ENCODE measurements at regions not wholly inside any gene's neighbourhood (a gene's known extent, or its start where the extent isn't known, plus 50 kb on each side); places are given as distances from the start of the nearest gene placed in this dataset.

GRCh38 chr4:121226362-121226761, 62.2 kb upstream of the TNIP3 start (continued):
- TF ChIP-seq ELK1 (IDR thresholded peaks at IDR 0.05; ENCODE audit: low read depth, low read length) (no peak), CBX2 (IDR thresholded peaks at IDR 0.05; ENCODE audit: borderline replicate concordance, low read depth) (no peak)

- no peak for ATAC-seq
- 4% methylated on average over 1 of the region's 1 CpG for WGBS (ENCODE audit: missing lambda C conversion rate)
- TF ChIP-seq ZSCAN20 (CRISPR knock-in tag; IDR thresholded peaks at IDR 0.05), result no peak
- TF ChIP-seq HOXB5 (CRISPR knock-in tag; IDR thresholded peaks at IDR 0.05), result no peak
- no peak for TF ChIP-seq JUNB (IDR thresholded peaks at IDR 0.05)
- TF ChIP-seq REST (IDR thresholded peaks at IDR 0.05), result no peak
- TF ChIP-seq TFCP2L1 (CRISPR knock-in tag; IDR thresholded peaks at IDR 0.05), result no peak
- no peak for TF ChIP-seq FOSB (CRISPR knock-in tag; IDR thresholded peaks at IDR 0.05)
- TF ChIP-seq ELK1 (IDR thresholded peaks at IDR 0.05; ENCODE audit: low read depth, low read length), result no peak
- POLR2A ChIA-PET, result no interaction called here
- no peak for DNase-seq (ENCODE audit: low read depth in 1 of 2, low spot score in 1 of 2)
- no peak overlapping the region for H3K4me3 ChIP-seq
- no peak overlapping the region for H3K4me2 ChIP-seq
- no peaks in the 10 kb centered on the region for H3K4me1 ChIP-seq
- CTCF ChIA-PET, result no interaction called here
- no peak overlapping the region for H3K27ac ChIP-seq
- FAIRE-seq, result no peak
- no peaks in the 10 kb centered on the region for H3K9me3 ChIP-seq
These were observed 57.5 kb upstream of the TNIP3 start for GRCh38 chr4:121221608-121222007.

GRCh38 chr4:121221201-121221600, 57.1 kb upstream of the TNIP3 start:
- Histone ChIP-seq H3K4me1 (no peaks in the 10 kb centered on the region), H3K27ac (no peak overlapping the region), H3K4me3 (no peak overlapping the region), H3K4me2 (no peak overlapping the region), H3K9me3 (no peaks in the 10 kb centered on the region)
- 13% methylated on average over 1 of the region's 1 CpG for WGBS (ENCODE audit: missing lambda C conversion rate)
- ChIA-PET CTCF (no interaction called here), POLR2A (no interaction called here)
- no peak for DNase-seq (ENCODE audit: low read depth in 1 of 2, low spot score in 1 of 2)
- ATAC-seq, result no peak
- TF ChIP-seq MAFK (IDR thresholded peaks at IDR 0.05; ENCODE audit: partially characterized antibody) (no peak), BHLHE40 (IDR thresholded peaks at IDR 0.05; ENCODE audit: low read depth, low read length) (no peak), ZFP36 (IDR thresholded peaks at IDR 0.05; ENCODE audit: borderline replicate concordance, partially characterized antibody) (no peak), PBX3 (IDR thresholded peaks at IDR 0.05) (no peak), SMC3 (IDR thresholded peaks at IDR 0.05) (no peak), RNF2 (IDR thresholded peaks at IDR 0.05; ENCODE audit: borderline replicate concordance, low read depth) (no peak), HDAC2 (IDR thresholded peaks at IDR 0.05) (no peak), JUNB (IDR thresholded peaks at IDR 0.05) (no peak), CTCF (IDR thresholded peaks at IDR 0.05) (no peak), HOXA7 (CRISPR knock-in tag; IDR thresholded peaks at IDR 0.05) (no peak), HOXB13 (CRISPR knock-in tag; IDR thresholded peaks at IDR 0.05; ENCODE audit: low read depth) (no peak), ESRRA (IDR thresholded peaks at IDR 0.05; ENCODE audit: borderline replicate concordance, low read length) (no peak), GATA3 (IDR thresholded peaks at IDR 0.05; ENCODE audit: borderline replicate concordance) (no peak), ZSCAN20 (CRISPR knock-in tag; IDR thresholded peaks at IDR 0.05) (no peak), CHD2 (IDR thresholded peaks at IDR 0.05; ENCODE audit: low read length, partially characterized antibody) (no peak), CBX8 (IDR thresholded peaks at IDR 0.05) (no peak), ZC3H11A (IDR thresholded peaks at IDR 0.05) (no peak), ATOH8 (CRISPR knock-in tag; IDR thresholded peaks at IDR 0.05; ENCODE audit: low read depth) (no peak), EHF (CRISPR knock-in tag; IDR thresholded peaks at IDR 0.05) (no peak), FOSB (CRISPR knock-in tag; IDR thresholded peaks at IDR 0.05) (no peak)
- FAIRE-seq, result no peak

Data from A549 (cell line).